Activated T-helper 2 cell treated with anti-CD3 and anti-CD28 coated beads, Interferon-gamma antibody, Interleukin-2, Interleukin-4, amounts not matched to agents 10 μg/mL and 5 μg/mL and 100 μg/mL, durations not matched to agents 14 hours and 24 hours and 36 hours (primary cell): ENCODE measurements at regions not wholly inside any gene's neighbourhood (a gene's known extent, or its start where the extent isn't known, plus 50 kb on each side); places are given as distances from the start of the nearest gene placed in this dataset.

Experiments used
- DNase-seq: peaks from one replicate; pipeline ENCODE4 v3.0.0; 2021; ENCODE audit warnings: low spot score
- H3K27ac Mint-ChIP-seq: one replicate; pipeline ENCODE4 v1.8.0; 2021; ENCODE audit warnings: mixed read lengths
- H3K27me3 Mint-ChIP-seq: one replicate; pipeline ENCODE4 v1.8.0; 2021; ENCODE audit warnings: low read depth, mixed read lengths
- H3K36me3 Mint-ChIP-seq: one replicate; pipeline ENCODE4 v1.8.0; 2021; ENCODE audit warnings: low read depth, mixed read lengths
- H3K4me1 Mint-ChIP-seq: one replicate; pipeline ENCODE4 v1.8.0; 2021; ENCODE audit warnings: low read depth, mixed read lengths
- H3K4me3 Mint-ChIP-seq: one replicate; pipeline ENCODE4 v1.8.0; 2021; ENCODE audit warnings: low read depth, mild to moderate bottlenecking, moderate library complexity, mixed read lengths
- H3K9me3 Mint-ChIP-seq: one replicate; pipeline ENCODE4 v1.8.0; 2021; ENCODE audit warnings: mixed read lengths
- intact Hi-C: fragments of 100-400 bp; cut with micrococcal nuclease; formaldehyde crosslinking; loops from one replicate; pipeline ENCODE4 v1.15.1; 2023

- no peaks in the 10 kb centered on the region for H3K36me3 Mint-ChIP-seq
- H3K9me3 Mint-ChIP-seq: no peaks in the 10 kb centered on the region
- no peaks in the 10 kb centered on the region for H3K4me1 Mint-ChIP-seq
- peaks cover 8% of the 10 kb centered on the region for H3K27me3 Mint-ChIP-seq
- no peak overlapping the region for H3K4me3 Mint-ChIP-seq
- intact Hi-C loops: loop anchor here (2.0 kb wide), 1 partner anchor 443 kb away; no protein-coding TSS in a partner anchor
- H3K27ac Mint-ChIP-seq: no peak overlapping the region
- no peak for DNase-seq
Observed at GRCh38 chr9:121550041-121550440, 50.4 kb upstream of the GGTA1 start.

- no peaks in the 10 kb centered on the region for H3K9me3 Mint-ChIP-seq
- peak; percentile 61 for DNase-seq
- H3K4me3 Mint-ChIP-seq: no peak overlapping the region
- no peaks in the 10 kb centered on the region for H3K36me3 Mint-ChIP-seq
- no peaks in the 10 kb centered on the region for H3K4me1 Mint-ChIP-seq
- intact Hi-C loops: loop anchor here (2.0 kb wide), 1 partner anchor 442 kb away; no protein-coding TSS in a partner anchor
- H3K27me3 Mint-ChIP-seq: peaks cover 8% of the 10 kb centered on the region
- no peak overlapping the region for H3K27ac Mint-ChIP-seq
Observed at GRCh38 chr9:121550569-121551512, 51.2 kb upstream of the GGTA1 start.

GRCh38 chr9:121551985-121552753 lies 52.5 kb upstream of the GGTA1 start:
- no peak overlapping the region for H3K4me3 Mint-ChIP-seq
- H3K9me3 Mint-ChIP-seq: no peaks in the 10 kb centered on the region
- H3K36me3 Mint-ChIP-seq: no peaks in the 10 kb centered on the region
- no peak for DNase-seq
- no peaks in the 10 kb centered on the region for H3K4me1 Mint-ChIP-seq
- peaks cover 8% of the 10 kb centered on the region for H3K27me3 Mint-ChIP-seq
- H3K27ac Mint-ChIP-seq: no peak overlapping the region
- intact Hi-C loops: loop anchor here (2.0 kb wide), 1 partner anchor 441 kb away; no protein-coding TSS in a partner anchor

- Mint-ChIP-seq H3K4me3 (no peak overlapping the region), H3K27me3 (peaks cover 3% of the 10 kb centered on the region), H3K36me3 (no peaks in the 10 kb centered on the region), H3K9me3 (no peaks in the 10 kb centered on the region), H3K27ac (no peak overlapping the region), H3K4me1 (peaks cover 6% of the 10 kb centered on the region)
- intact Hi-C loops: no loop called here
- no peak for DNase-seq
Observed at GRCh38 chr9:121556082-121556481, 56.4 kb upstream of the GGTA1 start.

GRCh38 chr9:121556580-121556979 lies 56.9 kb upstream of the GGTA1 start:
- DNase-seq: no peak
- H3K27me3 Mint-ChIP-seq: no peaks in the 10 kb centered on the region

GRCh38 chr9:121557581-121558447 lies 58.2 kb upstream of the GGTA1 start:
- no peaks in the 10 kb centered on the region for H3K9me3 Mint-ChIP-seq
- no peak for DNase-seq
- no peak overlapping the region for H3K27ac Mint-ChIP-seq
- no peaks in the 10 kb centered on the region for H3K36me3 Mint-ChIP-seq
- no peak overlapping the region for H3K4me3 Mint-ChIP-seq
- intact Hi-C loops: no loop called here
- H3K4me1 Mint-ChIP-seq: peaks cover 6% of the 10 kb centered on the region
- H3K27me3 Mint-ChIP-seq: no peaks in the 10 kb centered on the region

More at GRCh38 chr9:121556580-121556979, 56.9 kb upstream of the GGTA1 start:
- Mint-ChIP-seq H3K4me1 (peaks cover 6% of the 10 kb centered on the region), H3K4me3 (no peak overlapping the region), H3K36me3 (no peaks in the 10 kb centered on the region), H3K9me3 (no peaks in the 10 kb centered on the region), H3K27ac (no peak overlapping the region)
- intact Hi-C loops: no loop called here

- no peaks in the 10 kb centered on the region for H3K27me3 Mint-ChIP-seq
- intact Hi-C loops: no loop called here
- DNase-seq: no peak
- no peak overlapping the region for H3K4me3 Mint-ChIP-seq
- H3K27ac Mint-ChIP-seq: no peak overlapping the region
- H3K36me3 Mint-ChIP-seq: no peaks in the 10 kb centered on the region
- H3K4me1 Mint-ChIP-seq: peaks cover 6% of the 10 kb centered on the region
- no peaks in the 10 kb centered on the region for H3K9me3 Mint-ChIP-seq
Observed at GRCh38 chr9:121558473-121558872, 58.8 kb upstream of the GGTA1 start.

- no peak for DNase-seq
- Mint-ChIP-seq H3K9me3 (no peaks in the 10 kb centered on the region), H3K4me3 (no peak overlapping the region), H3K36me3 (no peaks in the 10 kb centered on the region), H3K27me3 (no peaks in the 10 kb centered on the region), H3K4me1 (peaks cover 6% of the 10 kb centered on the region), H3K27ac (no peak overlapping the region)
- intact Hi-C loops: no loop called here
Observed at GRCh38 chr9:121559183-121559582, 59.5 kb upstream of the GGTA1 start.

GRCh38 chr9:121560921-121561320 lies 61.3 kb upstream of the GGTA1 start:
- peaks cover 6% of the 10 kb centered on the region for H3K4me1 Mint-ChIP-seq
- H3K9me3 Mint-ChIP-seq: no peaks in the 10 kb centered on the region
- H3K36me3 Mint-ChIP-seq: no peaks in the 10 kb centered on the region
- no peak overlapping the region for H3K27ac Mint-ChIP-seq
- intact Hi-C loops: no loop called here
- H3K27me3 Mint-ChIP-seq: no peaks in the 10 kb centered on the region
- H3K4me3 Mint-ChIP-seq: no peak overlapping the region
- DNase-seq: no peak

- H3K27me3 Mint-ChIP-seq: no peaks in the 10 kb centered on the region
- no peak overlapping the region for H3K27ac Mint-ChIP-seq
- intact Hi-C loops: no loop called here
- H3K9me3 Mint-ChIP-seq: no peaks in the 10 kb centered on the region
- peaks cover 6% of the 10 kb centered on the region for H3K4me1 Mint-ChIP-seq
- no peak for DNase-seq
- H3K4me3 Mint-ChIP-seq: no peak overlapping the region
- H3K36me3 Mint-ChIP-seq: no peaks in the 10 kb centered on the region
Observed at GRCh38 chr9:121561385-121562222, 62.0 kb upstream of the GGTA1 start.

- no peak overlapping the region for H3K4me3 Mint-ChIP-seq
- H3K9me3 Mint-ChIP-seq: no peaks in the 10 kb centered on the region
- H3K4me1 Mint-ChIP-seq: peaks cover 6% of the 10 kb centered on the region
- H3K27me3 Mint-ChIP-seq: no peaks in the 10 kb centered on the region
- H3K27ac Mint-ChIP-seq: no peak overlapping the region
- intact Hi-C loops: no loop called here
- no peak for DNase-seq
- no peaks in the 10 kb centered on the region for H3K36me3 Mint-ChIP-seq
Observed at GRCh38 chr9:121562301-121562700, 62.7 kb upstream of the GGTA1 start.

- no peak overlapping the region for H3K4me3 Mint-ChIP-seq
- peaks cover under 1% of the 10 kb centered on the region for H3K4me1 Mint-ChIP-seq
Observed at GRCh38 chr9:121563425-121563824, 63.8 kb upstream of the GGTA1 start.

More at GRCh38 chr9:121563425-121563824, 63.8 kb upstream of the GGTA1 start:
- H3K27ac Mint-ChIP-seq: no peak overlapping the region
- no peak for DNase-seq
- H3K27me3 Mint-ChIP-seq: no peaks in the 10 kb centered on the region
- no peaks in the 10 kb centered on the region for H3K36me3 Mint-ChIP-seq
- intact Hi-C loops: no loop called here
- no peaks in the 10 kb centered on the region for H3K9me3 Mint-ChIP-seq
